Thoracic aorta (tissue), 2 donors: ENCODE measurements at regions not wholly inside any gene's neighbourhood (a gene's known extent, or its start where the extent isn't known, plus 50 kb on each side); places are given as distances from the start of the nearest gene placed in this dataset.

Experiments used
- ATAC-seq: fragments of 150-250 bp; one replicate; pipeline ENCODE4 v1.8.0; 2017; ENCODE audit warnings: low read depth; ENCODE audit not compliant: insufficient number of reproducible peaks, low FRiP score
- DNase-seq: peaks from one replicate; pipeline ENCODE4 v3.0.0-alpha.2; 2020; ENCODE audit warnings: low spot score
- H3K27ac ChIP-seq, 2 donors: fragments of 200-600 bp; sonication (generic); 1 replicate in 1 of 2; 2 replicates in 1 of 2; pipeline ENCODE4 v1.5.1; 2016; ENCODE audit warnings: mild to moderate bottlenecking in 2 of 2, moderate library complexity in 2 of 2
- H3K27me3 ChIP-seq: fragments of 200-600 bp; sonication (generic); replicated peaks from 2 replicates; pipeline ENCODE4 v1.6.0; 2016; ENCODE audit warnings: mild to moderate bottlenecking; ENCODE audit not compliant: insufficient read depth
- H3K36me3 ChIP-seq: fragments of 200-600 bp; sonication (generic); one replicate; pipeline ENCODE4 v1.5.1; 2016
- H3K4me1 ChIP-seq, 2 donors: fragments of 200-600 bp; sonication (generic); 1 replicate in 1 of 2; 2 replicates in 1 of 2; pipeline versions ENCODE4 v1.5.1 to v1.6.0; 2016; ENCODE audit warnings: low read depth in 2 of 2, mild to moderate bottlenecking in 1 of 2; ENCODE audit not compliant: control insufficient read depth in 1 of 2
- H3K4me3 ChIP-seq: fragments of 200-600 bp; sonication (generic); 2 replicates; pipeline ENCODE4 v1.5.1; 2016; ENCODE audit warnings: mild to moderate bottlenecking
- H3K9me3 ChIP-seq: fragments of 200-600 bp; sonication (generic); 2 replicates; pipeline ENCODE4 v1.5.1; 2016
- CTCF ChIP-seq: fragments of 200-600 bp; sonication (generic); IDR thresholded peaks from one replicate; pipeline ENCODE4 v1.5.1; 2019; ENCODE audit warnings: antibody characterized with exemption

- TF ChIP-seq CTCF, result no peak
- no peak overlapping the region for H3K27ac ChIP-seq
- no peak for DNase-seq
- H3K4me1 ChIP-seq, result no peaks in the 10 kb centered on the region
- H3K27me3 ChIP-seq, result no peaks in the 10 kb centered on the region
- no peaks in the 10 kb centered on the region for H3K36me3 ChIP-seq
- no peak overlapping the region for H3K4me3 ChIP-seq
- no peaks in the 10 kb centered on the region for H3K9me3 ChIP-seq
- no peak for ATAC-seq
Measured at GRCh38 chr3:153840487-153840886, 280.7 kb upstream of the ARHGEF26 start.

- DNase-seq (no peak), ATAC-seq (no peak)
- Histone ChIP-seq H3K9me3 (no peaks in the 10 kb centered on the region), H3K36me3 (no peaks in the 10 kb centered on the region), H3K4me1 (peaks cover 0 to 4% of the 10 kb centered on the region in 2 donors), H3K4me3 (no peak overlapping the region), H3K27me3 (no peaks in the 10 kb centered on the region), H3K27ac (no peak overlapping the region)
- no peak for TF ChIP-seq CTCF
Measured at GRCh38 chr3:153843994-153844393, 277.2 kb upstream of the ARHGEF26 start.

GRCh38 chr3:153845311-153845710 is 275.9 kb upstream of the ARHGEF26 start:
- ATAC-seq, result no peak

GRCh38 chr3:153848702-153849101 is 272.5 kb upstream of the ARHGEF26 start:
- no peak overlapping the region for H3K4me3 ChIP-seq
- no peak for TF ChIP-seq CTCF
- no peak for DNase-seq
- H3K27me3 ChIP-seq, result no peaks in the 10 kb centered on the region
- H3K4me1 ChIP-seq, result peaks cover 0 to 4% of the 10 kb centered on the region in 2 donors
- no peak overlapping the region for H3K27ac ChIP-seq
- ATAC-seq, result no peak
- no peaks in the 10 kb centered on the region for H3K36me3 ChIP-seq
- H3K9me3 ChIP-seq, result no peaks in the 10 kb centered on the region

More at GRCh38 chr3:153845311-153845710, 275.9 kb upstream of the ARHGEF26 start:
- H3K27me3 ChIP-seq, result no peaks in the 10 kb centered on the region
- H3K4me1 ChIP-seq, result peaks cover 0 to 4% of the 10 kb centered on the region in 2 donors
- no peak for DNase-seq
- H3K9me3 ChIP-seq, result no peaks in the 10 kb centered on the region
- no peak overlapping the region for H3K4me3 ChIP-seq
- H3K36me3 ChIP-seq, result no peaks in the 10 kb centered on the region
- H3K27ac ChIP-seq, result no peak overlapping the region
- no peak for TF ChIP-seq CTCF

- no peaks in the 10 kb centered on the region for H3K36me3 ChIP-seq
- H3K4me3 ChIP-seq, result no peak overlapping the region
- H3K9me3 ChIP-seq, result no peaks in the 10 kb centered on the region
- no peak for TF ChIP-seq CTCF
- ATAC-seq, result no peak
- no peak for DNase-seq
- H3K4me1 ChIP-seq, result peaks cover 0 to 4% of the 10 kb centered on the region in 2 donors
- H3K27ac ChIP-seq, result no peak overlapping the region
- no peaks in the 10 kb centered on the region for H3K27me3 ChIP-seq
Measured at GRCh38 chr3:153852355-153852754, 268.8 kb upstream of the ARHGEF26 start.
